Panc1 (cell line): ENCODE measurements at regions not wholly inside any gene's neighbourhood (a gene's known extent, or its start where the extent isn't known, plus 50 kb on each side); places are given as distances from the start of the nearest gene placed in this dataset.

Experiments used
- ATAC-seq: fragments of 200-7000 bp; cut with Tn5 transposase; 2 replicates; pipeline ENCODE4 v1.9.1; 2020; ENCODE audit warnings: mild to moderate bottlenecking, moderate library complexity
- BruUV-seq: library from RNA; stranded (reverse); fragments of 400-500 nt; replicated peaks from 2 replicates; lab custom pipeline; 2021; lab: Mats Ljungman, UMichigan
- CTCF ChIA-PET: fragments of 300-600 bp; sonication (Branson Sonifier 250); formaldehyde crosslinking; loops from one replicate; lab custom pipeline; 2022; ENCODE audit warnings: antibody characterized with exemption; lab: Charles Lee
- POLR2A ChIA-PET: fragments of 300-600 bp; sonication (Branson Sonifier 250); formaldehyde crosslinking; loops from one replicate; lab custom pipeline; 2022; ENCODE audit warnings: antibody characterized with exemption; lab: Charles Lee
- DNase-seq: peaks from one replicate; pipeline ENCODE4 v3.0.0-alpha.2; 2010; ENCODE audit warnings: low read depth, low spot score
- H3K27ac ChIP-seq: 2 replicates; pipeline ENCODE4 v1.5.1; 2011; ENCODE audit warnings: mild to moderate bottlenecking, low read length, inconsistent platforms
- H3K27me3 ChIP-seq: fragments of 200-500 bp; sonication (Bioruptor generic); 2 replicates; pipeline ENCODE4 v1.6.0; 2014; ENCODE audit warnings: low read length, inconsistent platforms; ENCODE audit not compliant: control insufficient read depth, insufficient read depth
- H3K36me3 ChIP-seq: fragments of 200-500 bp; sonication (Bioruptor generic); 2 replicates; pipeline ENCODE4 v1.5.1; 2014; ENCODE audit warnings: inconsistent platforms, mild to moderate bottlenecking, low read length, moderate library complexity; ENCODE audit not compliant: control insufficient read depth, insufficient read depth
- H3K4me1 ChIP-seq: 2 replicates; pipeline ENCODE4 v1.5.1; 2011; ENCODE audit warnings: inconsistent platforms, mild to moderate bottlenecking, low read length, moderate library complexity; ENCODE audit not compliant: control insufficient read depth, insufficient read depth
- H3K4me3 ChIP-seq, 2 experiments: 2 replicates each; pipeline ENCODE4 v1.5.1; 2011 to 2012; ENCODE audit warnings: low read depth in 2 of 2, low read length in 2 of 2, mild to moderate bottlenecking in 2 of 2, inconsistent platforms in 1 of 2, moderate library complexity in 1 of 2
- H3K9me3 ChIP-seq: fragments of 200-500 bp; sonication (Bioruptor generic); 2 replicates; pipeline ENCODE4 v1.5.1; 2014; ENCODE audit warnings: low read depth, mild to moderate bottlenecking, inconsistent platforms, low read length, moderate library complexity; ENCODE audit not compliant: control insufficient read depth, insufficient read depth
- POLR2AphosphoS5 ChIP-seq: IDR thresholded peaks from 2 replicates; pipeline ENCODE4 v1.6.1; 2012; ENCODE audit warnings: mild to moderate bottlenecking, low read depth, low read length, moderate library complexity
- REST ChIP-seq, 2 experiments: IDR thresholded peaks; 2 replicates each; pipeline ENCODE4 v1.6.1; 2011 to 2012; ENCODE audit warnings: low read depth in 2 of 2, control low read depth in 1 of 2, low read length in 1 of 2, mild to moderate bottlenecking in 1 of 2, moderate library complexity in 1 of 2; ENCODE audit not compliant: insufficient read depth in 1 of 2
- SIN3A ChIP-seq: IDR thresholded peaks from 2 replicates; pipeline ENCODE4 v1.6.1; 2012; ENCODE audit warnings: low read depth, mild to moderate bottlenecking, low read length, moderate library complexity, borderline replicate concordance; ENCODE audit not compliant: insufficient read depth
- TCF7L2 ChIP-seq: IDR thresholded peaks from 2 replicates; pipeline ENCODE4 v1.6.1; 2011; ENCODE audit warnings: mild to moderate bottlenecking, low read depth, low read length, inconsistent platforms
- in situ Hi-C: cut with HindIII; loops from 2 replicates; pipeline ENCODE4 v1.10.0; 2016; ENCODE audit warnings: low sequenced_read_pairs, low pct_unique_long_range_greater_than_20kb
- intact Hi-C: fragments of 100-400 bp; cut with micrococcal nuclease; formaldehyde crosslinking; loops from one replicate; pipeline ENCODE4 v1.10.0; 2022; ENCODE audit not compliant: unreplicated experiment
- TF ChIP-seq, protein P1 (sequence below): fragments of 450-650 bp; IDR thresholded peaks from 2 replicates; pipeline ENCODE4 v1.5.1; 2017; ENCODE audit warnings: mild to moderate bottlenecking

GRCh38 chr5:153402550-153402949, 87.9 kb upstream of the GRIA1 start:
- no peak overlapping the region for H3K27ac ChIP-seq
- POLR2A ChIA-PET: no interaction called here
- ATAC-seq: no peak
- no peak for TF ChIP-seq SIN3A
- TF ChIP-seq POLR2AphosphoS5: no peak
- no peak for TF ChIP-seq REST (IDR thresholded peaks at IDR 0.05; ENCODE audit: insufficient read depth in 1 of 2, low read depth in 2 of 2, low read length in 1 of 2)
- no peak for TF ChIP-seq TCF7L2
- TF ChIP-seq, protein P1, sequence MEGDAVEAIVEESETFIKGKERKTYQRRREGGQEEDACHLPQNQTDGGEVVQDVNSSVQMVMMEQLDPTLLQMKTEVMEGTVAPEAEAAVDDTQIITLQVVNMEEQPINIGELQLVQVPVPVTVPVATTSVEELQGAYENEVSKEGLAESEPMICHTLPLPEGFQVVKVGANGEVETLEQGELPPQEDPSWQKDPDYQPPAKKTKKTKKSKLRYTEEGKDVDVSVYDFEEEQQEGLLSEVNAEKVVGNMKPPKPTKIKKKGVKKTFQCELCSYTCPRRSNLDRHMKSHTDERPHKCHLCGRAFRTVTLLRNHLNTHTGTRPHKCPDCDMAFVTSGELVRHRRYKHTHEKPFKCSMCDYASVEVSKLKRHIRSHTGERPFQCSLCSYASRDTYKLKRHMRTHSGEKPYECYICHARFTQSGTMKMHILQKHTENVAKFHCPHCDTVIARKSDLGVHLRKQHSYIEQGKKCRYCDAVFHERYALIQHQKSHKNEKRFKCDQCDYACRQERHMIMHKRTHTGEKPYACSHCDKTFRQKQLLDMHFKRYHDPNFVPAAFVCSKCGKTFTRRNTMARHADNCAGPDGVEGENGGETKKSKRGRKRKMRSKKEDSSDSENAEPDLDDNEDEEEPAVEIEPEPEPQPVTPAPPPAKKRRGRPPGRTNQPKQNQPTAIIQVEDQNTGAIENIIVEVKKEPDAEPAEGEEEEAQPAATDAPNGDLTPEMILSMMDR: no peak
- H3K4me3 ChIP-seq: no peak overlapping the region
- in situ Hi-C loops: no loop called here
- no peaks in the 10 kb centered on the region for H3K27me3 ChIP-seq
- DNase-seq: no peak
- H3K4me1 ChIP-seq: no peaks in the 10 kb centered on the region
- H3K9me3 ChIP-seq: no peaks in the 10 kb centered on the region
- no peaks in the 10 kb centered on the region for H3K36me3 ChIP-seq
- CTCF ChIA-PET: no interaction called here
- intact Hi-C loops: no loop called here
- no TSS peak for BruUV-seq

- in situ Hi-C loops (no loop called here), intact Hi-C loops (no loop called here)
- BruUV-seq: no TSS peak
- no peak for DNase-seq
- CTCF ChIA-PET: no interaction called here
- POLR2A ChIA-PET: no interaction called here
- Histone ChIP-seq H3K27ac (no peak overlapping the region), H3K4me1 (no peaks in the 10 kb centered on the region), H3K4me3 (no peak overlapping the region), H3K9me3 (no peaks in the 10 kb centered on the region), H3K36me3 (no peaks in the 10 kb centered on the region), H3K27me3 (no peaks in the 10 kb centered on the region)
- ATAC-seq: no peak
- TF ChIP-seq REST (IDR thresholded peaks at IDR 0.05; ENCODE audit: insufficient read depth in 1 of 2, low read depth in 2 of 2, low read length in 1 of 2): no peak
- TF ChIP-seq, protein P1: no peak
- no peak for TF ChIP-seq POLR2AphosphoS5
- no peak for TF ChIP-seq TCF7L2
- TF ChIP-seq SIN3A: no peak
Measured at GRCh38 chr5:153403470-153403869, 87.0 kb upstream of the GRIA1 start.
